ENCODE measurements at regions not wholly inside any gene's neighbourhood (a gene's known extent, or its start where the extent isn't known, plus 50 kb on each side); places are given as distances from the start of the nearest gene placed in this dataset.

DNA sequence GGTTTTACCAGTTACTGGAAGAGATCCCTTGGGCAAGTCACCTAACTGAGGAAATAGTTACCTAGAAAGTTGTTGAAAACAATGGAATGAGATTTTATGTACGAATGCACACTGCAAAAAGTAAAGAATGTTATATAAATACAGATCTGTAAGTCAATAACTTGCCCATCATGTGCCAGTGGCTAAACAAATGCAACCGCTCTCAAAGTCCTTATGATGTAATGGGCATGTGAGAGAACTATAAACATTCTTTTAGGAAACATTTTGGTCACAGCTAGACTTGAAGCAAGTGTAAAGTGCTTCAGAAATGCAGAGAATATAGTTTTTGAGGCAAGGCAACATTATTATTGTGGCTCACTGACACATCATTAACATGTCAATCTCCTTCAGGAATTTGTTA is 1044.5 kb downstream of the TUSC7 start:
- H3K4me3 Mint-ChIP-seq = no peak overlapping the region
- peaks cover 3% of the 10 kb centered on the region; the same call in 1 of the 2 replicates for H3K27me3 Mint-ChIP-seq (ENCODE audit: insufficient read depth)
- H3K9me3 Mint-ChIP-seq = no peaks in the 10 kb centered on the region; the same call in 1 of the 2 replicates
- no peaks in the 10 kb centered on the region for H3K36me3 Mint-ChIP-seq (ENCODE audit: low read depth)
- H3K4me1 Mint-ChIP-seq (ENCODE audit: low read depth) = no peaks in the 10 kb centered on the region
- no peak for TF ChIP-seq CTCF (IDR thresholded peaks at IDR 0.05)
- no peak for DNase-seq
- H3K27ac Mint-ChIP-seq = no peak overlapping the region

DNA sequence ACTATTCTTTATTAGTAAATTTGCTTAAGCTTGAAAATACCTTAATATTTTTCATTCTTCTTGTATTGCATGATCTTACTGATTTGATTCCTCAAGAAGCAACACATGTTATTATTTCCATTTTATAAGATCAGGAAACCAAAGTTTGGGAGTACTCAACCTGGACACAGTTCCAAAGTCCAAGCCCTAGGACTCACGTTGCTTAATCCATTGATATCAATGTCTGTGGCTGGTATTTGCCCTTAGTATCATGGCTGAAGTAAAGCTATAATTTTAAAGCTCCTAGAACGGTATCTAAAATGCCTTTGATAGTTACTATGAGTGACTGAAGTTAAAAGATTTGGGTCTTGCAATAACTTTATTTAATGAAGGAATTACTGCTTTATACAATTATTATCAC is 1045.3 kb downstream of the TUSC7 start:
- no peak for TF ChIP-seq CTCF (IDR thresholded peaks at IDR 0.05)
- Mint-ChIP-seq H3K27ac (no peak overlapping the region), H3K36me3 (ENCODE audit: low read depth) (no peaks in the 10 kb centered on the region), H3K27me3 (ENCODE audit: insufficient read depth) (peaks cover 3% of the 10 kb centered on the region; the same call in 1 of the 2 replicates), H3K4me3 (no peak overlapping the region), H3K4me1 (ENCODE audit: low read depth) (no peaks in the 10 kb centered on the region), H3K9me3 (no peaks in the 10 kb centered on the region; the same call in 1 of the 2 replicates)
- DNase-seq = no peak

- no peaks in the 10 kb centered on the region; the same call in 1 of the 2 replicates for H3K9me3 Mint-ChIP-seq
These were observed 1047.0 kb downstream of the TUSC7 start for GRCh38 chr3:117756563-117756962.

DNA sequence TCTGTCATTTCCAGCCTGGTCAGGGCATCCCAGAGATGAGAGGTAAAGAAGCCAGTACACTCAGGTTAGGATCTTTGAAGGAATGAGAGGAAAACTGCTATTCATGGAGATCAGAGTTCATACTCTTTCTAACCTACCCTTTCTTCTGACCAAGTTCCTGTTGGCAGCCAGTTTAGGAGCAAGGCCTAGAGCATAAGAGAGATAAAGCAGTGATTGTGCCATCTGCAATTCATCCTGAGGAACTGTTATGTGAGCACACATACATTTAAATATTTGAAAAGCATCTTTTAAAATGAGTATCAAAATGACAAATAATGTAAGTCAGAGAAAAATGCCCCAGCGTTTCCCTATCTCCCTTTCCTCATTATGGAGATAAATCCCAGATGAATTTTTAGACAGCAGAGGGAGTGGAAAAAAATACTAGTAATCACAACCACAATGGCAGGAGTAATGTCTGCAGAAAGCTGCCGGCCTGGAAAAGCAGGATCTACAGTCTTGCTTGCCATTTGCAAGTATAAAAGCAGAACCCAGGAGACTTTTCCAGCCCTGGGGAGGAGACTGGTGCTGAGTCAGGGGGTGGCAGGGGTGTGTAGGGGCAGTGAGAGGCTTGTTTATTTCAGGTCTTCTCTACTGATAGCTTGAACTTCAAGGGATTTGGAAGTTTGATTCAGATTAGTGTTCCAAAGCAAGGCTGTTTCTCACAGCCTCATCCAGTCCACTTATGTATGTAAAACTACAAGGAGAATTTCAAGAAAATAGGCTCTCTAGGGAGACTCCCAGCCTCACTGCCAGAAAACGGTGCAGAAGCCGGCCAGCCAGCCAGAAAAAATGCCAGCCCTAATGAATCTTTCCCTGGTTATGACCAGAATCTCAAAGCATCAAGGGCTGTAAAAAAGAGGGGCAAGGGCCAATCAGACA is 1052.4 kb downstream of the TUSC7 start:
- Mint-ChIP-seq H3K4me3 (no peak overlapping the region), H3K36me3 (ENCODE audit: low read depth) (no peaks in the 10 kb centered on the region), H3K4me1 (ENCODE audit: low read depth) (no peaks in the 10 kb centered on the region), H3K9me3 (peaks cover 3% of the 10 kb centered on the region), H3K27ac (no peak overlapping the region), H3K27me3 (ENCODE audit: insufficient read depth) (peaks cover 2% of the 10 kb centered on the region; the same call in 1 of the 2 replicates)
- no peak for DNase-seq
- no peak for TF ChIP-seq CTCF (IDR thresholded peaks at IDR 0.05)

More at GRCh38 chr3:117756563-117756962, 1047.0 kb downstream of the TUSC7 start:
- no peaks in the 10 kb centered on the region for H3K4me1 Mint-ChIP-seq (ENCODE audit: low read depth)
- H3K36me3 Mint-ChIP-seq (ENCODE audit: low read depth) = no peaks in the 10 kb centered on the region
- no peak overlapping the region for H3K4me3 Mint-ChIP-seq
- no peak overlapping the region for H3K27ac Mint-ChIP-seq
- peaks cover 3% of the 10 kb centered on the region; the same call in 1 of the 2 replicates for H3K27me3 Mint-ChIP-seq (ENCODE audit: insufficient read depth)
- DNase-seq = no peak
- no peak for TF ChIP-seq CTCF (IDR thresholded peaks at IDR 0.05)

GRCh38 chr3:117762621-117763037 is 1053.0 kb downstream of the TUSC7 start:
- Mint-ChIP-seq H3K27ac (no peak overlapping the region), H3K4me1 (ENCODE audit: low read depth) (no peaks in the 10 kb centered on the region), H3K27me3 (ENCODE audit: insufficient read depth) (peaks cover 2% of the 10 kb centered on the region; the same call in 1 of the 2 replicates), H3K36me3 (ENCODE audit: low read depth) (no peaks in the 10 kb centered on the region), H3K4me3 (no peak overlapping the region), H3K9me3 (peaks cover 3% of the 10 kb centered on the region)
- DNase-seq = no peak
- no peak for TF ChIP-seq CTCF (IDR thresholded peaks at IDR 0.05)
